ENCODE measurements at regions not wholly inside any gene's neighbourhood (a gene's known extent, or its start where the extent isn't known, plus 50 kb on each side); places are given as distances from the start of the nearest gene placed in this dataset.

GRCh38 chr13:58018865-58019264 lies 387.3 kb downstream of the PCDH17 start:
- H3K4me1 ChIP-seq (ENCODE audit: control insufficient read depth in 1 of 2, extremely low read depth in 1 of 2, insufficient read depth in 2 of 2, low read length in 2 of 2) = no peaks in the 10 kb centered on the region
- H3K4me3 Mint-ChIP-seq = no peak overlapping the region
- H3K27ac ChIP-seq (ENCODE audit: low read length) = no peak overlapping the region
- no peak for DNase-seq
- CTCF ChIA-PET = no interaction called here
- peaks cover 4 to 15% (median 11%) of the 10 kb centered on the region in 3 donors for H3K9me3 Mint-ChIP-seq
- no peak for ATAC-seq (replicated peaks in 1 of 4)
- H3K36me3 ChIP-seq (ENCODE audit: control insufficient read depth in 2 of 2, extremely low read depth in 1 of 2, insufficient read depth in 1 of 2, low read length in 1 of 2) = no peaks in the 10 kb centered on the region
- H3K27me3 ChIP-seq (replicated peaks in 1 of 2; ENCODE audit: control insufficient read depth in 2 of 2, extremely low read depth in 1 of 2, insufficient read depth in 2 of 2, low read length in 1 of 2) = no peaks in the 10 kb centered on the region
- no CpG with 5 or more reads among the region's 1 CpG for WGBS (ENCODE audit: insufficient coverage)
- H3K27ac Mint-ChIP-seq = no peak overlapping the region
- H3K36me3 Mint-ChIP-seq = no peaks in the 10 kb centered on the region
- no peak overlapping the region for H3K4me3 ChIP-seq (ENCODE audit: control insufficient read depth in 1 of 2, extremely low read depth in 1 of 2, low read length in 1 of 2)
- POLR2A ChIA-PET = no interaction called here
- no peaks in the 10 kb centered on the region for H3K27me3 Mint-ChIP-seq
- no peaks in the 10 kb centered on the region for H3K4me1 Mint-ChIP-seq
- no peaks in the 10 kb centered on the region for H3K9me3 ChIP-seq

- Mint-ChIP-seq H3K36me3 (no peaks in the 10 kb centered on the region), H3K9me3 (peaks cover 5 to 18% (median 17%) of the 10 kb centered on the region in 3 donors), H3K4me3 (no peak overlapping the region), H3K27ac (no peak overlapping the region), H3K27me3 (no peaks in the 10 kb centered on the region), H3K4me1 (no peaks in the 10 kb centered on the region)
- Histone ChIP-seq H3K4me3 (ENCODE audit: control insufficient read depth in 1 of 2, extremely low read depth in 1 of 2, low read length in 1 of 2) (no peak overlapping the region), H3K27ac (ENCODE audit: low read length) (no peak overlapping the region), H3K9me3 (no peaks in the 10 kb centered on the region), H3K4me1 (ENCODE audit: control insufficient read depth in 1 of 2, extremely low read depth in 1 of 2, insufficient read depth in 2 of 2, low read length in 2 of 2) (no peaks in the 10 kb centered on the region), H3K27me3 (replicated peaks in 1 of 2; ENCODE audit: control insufficient read depth in 2 of 2, extremely low read depth in 1 of 2, insufficient read depth in 2 of 2, low read length in 1 of 2) (no peaks in the 10 kb centered on the region), H3K36me3 (ENCODE audit: control insufficient read depth in 2 of 2, extremely low read depth in 1 of 2, insufficient read depth in 1 of 2, low read length in 1 of 2) (no peaks in the 10 kb centered on the region)
- no peak for ATAC-seq (replicated peaks in 1 of 4)
- 100% methylated on average over 5 of the region's 7 CpGs for WGBS (ENCODE audit: insufficient coverage)
- no peak for DNase-seq
- POLR2A ChIA-PET = no interaction called here
- CTCF ChIA-PET = no interaction called here
Observed at GRCh38 chr13:58024103-58024502, 392.6 kb downstream of the PCDH17 start.

- Mint-ChIP-seq H3K4me1 (no peaks in the 10 kb centered on the region), H3K27me3 (no peaks in the 10 kb centered on the region), H3K36me3 (no peaks in the 10 kb centered on the region), H3K4me3 (no peak overlapping the region), H3K9me3 (peaks cover 2 to 18% (median 17%) of the 10 kb centered on the region in 3 donors), H3K27ac (no peak overlapping the region)
- no peak for DNase-seq
- Histone ChIP-seq H3K4me1 (ENCODE audit: control insufficient read depth in 1 of 2, extremely low read depth in 1 of 2, insufficient read depth in 2 of 2, low read length in 2 of 2) (no peaks in the 10 kb centered on the region), H3K27ac (ENCODE audit: low read length) (no peak overlapping the region), H3K36me3 (ENCODE audit: control insufficient read depth in 2 of 2, extremely low read depth in 1 of 2, insufficient read depth in 1 of 2, low read length in 1 of 2) (no peaks in the 10 kb centered on the region), H3K9me3 (no peaks in the 10 kb centered on the region), H3K27me3 (replicated peaks in 1 of 2; ENCODE audit: control insufficient read depth in 2 of 2, extremely low read depth in 1 of 2, insufficient read depth in 2 of 2, low read length in 1 of 2) (no peaks in the 10 kb centered on the region), H3K4me3 (ENCODE audit: control insufficient read depth in 1 of 2, extremely low read depth in 1 of 2, low read length in 1 of 2) (no peak overlapping the region)
- WGBS (ENCODE audit: insufficient coverage) = no CpG with 5 or more reads among the region's 1 CpG
- no peak for ATAC-seq (replicated peaks in 1 of 4)
- ChIA-PET CTCF (no interaction called here), POLR2A (no interaction called here)
Observed at GRCh38 chr13:58025821-58026220, 394.3 kb downstream of the PCDH17 start.

- Histone ChIP-seq H3K36me3 (ENCODE audit: control insufficient read depth in 2 of 2, extremely low read depth in 1 of 2, insufficient read depth in 1 of 2, low read length in 1 of 2) (no peaks in the 10 kb centered on the region), H3K4me1 (ENCODE audit: control insufficient read depth in 1 of 2, extremely low read depth in 1 of 2, insufficient read depth in 2 of 2, low read length in 2 of 2) (no peaks in the 10 kb centered on the region), H3K9me3 (no peaks in the 10 kb centered on the region), H3K4me3 (ENCODE audit: control insufficient read depth in 1 of 2, extremely low read depth in 1 of 2, low read length in 1 of 2) (no peak overlapping the region), H3K27ac (ENCODE audit: low read length) (no peak overlapping the region), H3K27me3 (replicated peaks in 1 of 2; ENCODE audit: control insufficient read depth in 2 of 2, extremely low read depth in 1 of 2, insufficient read depth in 2 of 2, low read length in 1 of 2) (no peaks in the 10 kb centered on the region)
- ChIA-PET POLR2A (no interaction called here), CTCF (no interaction called here)
- H3K9me3 Mint-ChIP-seq = peaks cover 5 to 8% (median 6%) of the 10 kb centered on the region in 3 donors
- H3K4me1 Mint-ChIP-seq = no peaks in the 10 kb centered on the region
- no peak overlapping the region for H3K4me3 Mint-ChIP-seq
- ATAC-seq (replicated peaks in 1 of 4) = no peak
- DNase-seq = no peak
- no peaks in the 10 kb centered on the region for H3K27me3 Mint-ChIP-seq
- no peaks in the 10 kb centered on the region for H3K36me3 Mint-ChIP-seq
- no peak overlapping the region for H3K27ac Mint-ChIP-seq
- WGBS (ENCODE audit: insufficient coverage) = 60% methylated on average over 1 of the region's 2 CpGs
Observed at GRCh38 chr13:58032676-58033460, 401.3 kb downstream of the PCDH17 start.

- ChIA-PET POLR2A (no interaction called here), CTCF (no interaction called here)
- no peaks in the 10 kb centered on the region for H3K36me3 Mint-ChIP-seq
- Histone ChIP-seq H3K36me3 (ENCODE audit: control insufficient read depth in 2 of 2, extremely low read depth in 1 of 2, insufficient read depth in 1 of 2, low read length in 1 of 2) (no peaks in the 10 kb centered on the region), H3K9me3 (no peaks in the 10 kb centered on the region), H3K27me3 (replicated peaks in 1 of 2; ENCODE audit: control insufficient read depth in 2 of 2, extremely low read depth in 1 of 2, insufficient read depth in 2 of 2, low read length in 1 of 2) (no peaks in the 10 kb centered on the region), H3K4me3 (ENCODE audit: control insufficient read depth in 1 of 2, extremely low read depth in 1 of 2, low read length in 1 of 2) (no peak overlapping the region), H3K4me1 (ENCODE audit: control insufficient read depth in 1 of 2, extremely low read depth in 1 of 2, insufficient read depth in 2 of 2, low read length in 2 of 2) (no peaks in the 10 kb centered on the region), H3K27ac (ENCODE audit: low read length) (no peak overlapping the region)
- H3K4me3 Mint-ChIP-seq = no peak overlapping the region
- H3K27me3 Mint-ChIP-seq = no peaks in the 10 kb centered on the region
- no peaks in the 10 kb centered on the region for H3K4me1 Mint-ChIP-seq
- DNase-seq (no peak), ATAC-seq (replicated peaks in 1 of 4) (no peak)
- WGBS (ENCODE audit: insufficient coverage) = no CpG with 5 or more reads among the region's 2 CpGs
- H3K27ac Mint-ChIP-seq = no peak overlapping the region
- peaks cover 2 to 15% (median 11%) of the 10 kb centered on the region in 3 donors for H3K9me3 Mint-ChIP-seq
Observed at GRCh38 chr13:58043971-58044370, 412.4 kb downstream of the PCDH17 start.

GRCh38 chr13:58048670-58049069 lies 417.1 kb downstream of the PCDH17 start:
- H3K4me1 ChIP-seq (ENCODE audit: control insufficient read depth in 1 of 2, extremely low read depth in 1 of 2, insufficient read depth in 2 of 2, low read length in 2 of 2) = no peaks in the 10 kb centered on the region
- Mint-ChIP-seq H3K4me3 (no peak overlapping the region), H3K9me3 (peaks cover 13 to 31% (median 17%) of the 10 kb centered on the region in 3 donors), H3K4me1 (no peaks in the 10 kb centered on the region), H3K36me3 (no peaks in the 10 kb centered on the region), H3K27ac (no peak overlapping the region), H3K27me3 (no peaks in the 10 kb centered on the region)
- ATAC-seq (replicated peaks in 1 of 4) = no peak
- H3K36me3 ChIP-seq (ENCODE audit: control insufficient read depth in 2 of 2, extremely low read depth in 1 of 2, insufficient read depth in 1 of 2, low read length in 1 of 2) = no peaks in the 10 kb centered on the region
- no peaks in the 10 kb centered on the region for H3K9me3 ChIP-seq
- H3K4me3 ChIP-seq (ENCODE audit: control insufficient read depth in 1 of 2, extremely low read depth in 1 of 2, low read length in 1 of 2) = no peak overlapping the region
- no CpG with 5 or more reads among the region's 1 CpG for WGBS (ENCODE audit: insufficient coverage)
- DNase-seq = no peak
- CTCF ChIA-PET = no interaction called here
- POLR2A ChIA-PET = no interaction called here
- H3K27me3 ChIP-seq (replicated peaks in 1 of 2; ENCODE audit: control insufficient read depth in 2 of 2, extremely low read depth in 1 of 2, insufficient read depth in 2 of 2, low read length in 1 of 2) = no peaks in the 10 kb centered on the region
- no peak overlapping the region for H3K27ac ChIP-seq (ENCODE audit: low read length)

GRCh38 chr13:58051396-58051795 lies 419.9 kb downstream of the PCDH17 start:
- Histone ChIP-seq H3K9me3 (no peaks in the 10 kb centered on the region), H3K27ac (ENCODE audit: low read length) (no peak overlapping the region), H3K4me3 (ENCODE audit: control insufficient read depth in 1 of 2, extremely low read depth in 1 of 2, low read length in 1 of 2) (no peak overlapping the region), H3K27me3 (replicated peaks in 1 of 2; ENCODE audit: control insufficient read depth in 2 of 2, extremely low read depth in 1 of 2, insufficient read depth in 2 of 2, low read length in 1 of 2) (no peaks in the 10 kb centered on the region), H3K36me3 (ENCODE audit: control insufficient read depth in 2 of 2, extremely low read depth in 1 of 2, insufficient read depth in 1 of 2, low read length in 1 of 2) (no peaks in the 10 kb centered on the region), H3K4me1 (ENCODE audit: control insufficient read depth in 1 of 2, extremely low read depth in 1 of 2, insufficient read depth in 2 of 2, low read length in 2 of 2) (no peaks in the 10 kb centered on the region)
- no peak for ATAC-seq (replicated peaks in 1 of 4)
- Mint-ChIP-seq H3K4me1 (no peaks in the 10 kb centered on the region), H3K27me3 (no peaks in the 10 kb centered on the region), H3K9me3 (peaks cover 13 to 33% (median 14%) of the 10 kb centered on the region in 3 donors), H3K36me3 (no peaks in the 10 kb centered on the region), H3K4me3 (no peak overlapping the region), H3K27ac (no peak overlapping the region)
- CTCF ChIA-PET = no interaction called here
- POLR2A ChIA-PET = no interaction called here
- DNase-seq = no peak
- WGBS (ENCODE audit: insufficient coverage) = 86% methylated on average over 2 of the region's 4 CpGs

All from T-cell (primary cell).